GM21619 (cell line): ENCODE measurements at regions not wholly inside any gene's neighbourhood (a gene's known extent, or its start where the extent isn't known, plus 50 kb on each side); places are given as distances from the start of the nearest gene placed in this dataset.
"Not testable (repeated sequence)": the region's sequence is repeated elsewhere in the genome, so short reads cannot be mapped to it uniquely, and the experiment has no call there.

ENCODE experiments used
- ATAC-seq: cut with Tn5 transposase; IDR thresholded peaks from one replicate; pipeline ENCODE4 v1.9.1; 2021; ENCODE audit not compliant: unreplicated experiment

DNA sequence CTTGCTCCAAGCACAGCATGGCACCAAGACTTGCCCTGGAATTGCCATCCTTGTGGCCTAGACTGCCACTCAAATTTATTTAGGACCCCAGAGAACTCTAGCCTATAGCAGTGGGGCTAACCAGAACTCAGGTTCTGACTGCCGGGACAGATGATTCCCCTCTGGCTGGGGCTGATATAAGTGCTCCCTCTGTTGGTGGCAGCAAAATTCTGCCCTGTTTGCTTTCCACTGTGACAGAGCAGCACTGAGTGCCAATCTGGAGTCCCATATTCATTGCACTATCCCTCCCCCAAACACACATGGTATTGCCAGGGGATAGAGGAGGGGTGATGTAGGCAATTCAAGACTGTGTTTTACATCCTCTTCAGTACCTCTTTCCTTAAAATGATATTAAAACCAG is 1081.9 kb downstream of the FAT4 start:
- ATAC-seq, result no peak

DNA sequence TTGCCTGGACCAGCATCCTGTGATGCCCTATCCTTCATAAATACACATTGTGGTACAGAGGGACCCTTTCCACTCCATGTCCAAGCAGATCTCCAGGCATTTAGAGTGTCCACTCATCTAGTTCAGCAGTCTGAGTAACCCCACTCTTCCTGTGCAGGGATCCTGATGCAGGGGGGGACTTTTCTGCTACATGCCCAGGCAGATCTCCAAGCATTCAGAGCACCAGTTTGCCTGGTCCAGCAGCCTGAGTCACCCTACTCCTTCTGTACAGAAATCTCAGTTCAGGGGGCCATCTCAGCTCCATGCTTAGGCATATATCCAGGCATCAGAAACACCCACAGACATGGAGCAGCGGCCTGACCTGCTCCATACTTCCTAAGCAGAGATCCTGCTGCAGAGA is 1089.8 kb downstream of the FAT4 start:
- ATAC-seq, result no peak

DNA sequence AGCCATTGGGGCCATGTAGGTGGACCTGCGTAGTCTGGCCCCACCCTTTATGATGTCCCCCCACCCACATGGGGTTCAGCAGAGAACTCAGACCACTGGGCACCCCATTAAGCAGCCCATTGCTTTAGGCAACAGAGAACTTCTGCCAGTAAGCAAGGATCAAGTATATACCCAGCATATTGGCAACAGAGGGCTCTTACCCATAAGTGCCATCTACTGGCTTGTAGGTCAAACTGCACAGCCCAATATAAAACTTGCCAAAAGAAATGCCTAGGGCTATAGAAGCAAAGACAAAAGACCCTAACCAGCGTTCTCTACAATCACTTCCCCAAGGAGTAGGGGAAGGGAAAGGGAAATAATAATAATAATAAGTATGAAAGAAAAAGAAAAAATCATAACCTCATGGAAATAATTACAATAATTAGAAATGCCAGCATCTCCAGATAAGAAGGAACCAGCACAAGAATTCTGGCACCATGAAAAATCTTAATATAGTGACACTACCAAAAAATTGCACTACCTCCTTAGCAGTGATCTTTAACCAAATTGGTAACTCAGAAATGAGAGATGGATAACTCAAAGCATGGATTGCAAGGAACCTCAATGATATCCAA is 1090.7 kb downstream of the FAT4 start:
- ATAC-seq, result no peak

DNA sequence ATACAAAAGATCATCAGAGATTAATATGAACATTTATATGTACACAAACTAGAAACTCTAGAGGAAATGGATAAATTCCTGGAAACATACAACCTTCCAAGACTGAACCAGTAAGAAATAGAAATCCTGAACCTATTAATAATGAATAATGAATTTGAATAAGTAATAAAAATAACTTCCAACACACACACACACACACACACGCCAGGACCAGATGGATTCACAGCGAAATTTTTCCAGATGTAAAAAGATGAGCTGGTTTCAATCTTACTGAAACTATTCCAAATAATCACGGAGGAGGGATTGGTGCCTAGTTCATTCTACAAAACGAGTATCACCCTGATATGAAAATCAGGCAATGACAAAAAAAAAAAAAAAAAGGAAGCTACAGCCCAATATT is 1095.0 kb downstream of the FAT4 start:
- no peak for ATAC-seq

DNA sequence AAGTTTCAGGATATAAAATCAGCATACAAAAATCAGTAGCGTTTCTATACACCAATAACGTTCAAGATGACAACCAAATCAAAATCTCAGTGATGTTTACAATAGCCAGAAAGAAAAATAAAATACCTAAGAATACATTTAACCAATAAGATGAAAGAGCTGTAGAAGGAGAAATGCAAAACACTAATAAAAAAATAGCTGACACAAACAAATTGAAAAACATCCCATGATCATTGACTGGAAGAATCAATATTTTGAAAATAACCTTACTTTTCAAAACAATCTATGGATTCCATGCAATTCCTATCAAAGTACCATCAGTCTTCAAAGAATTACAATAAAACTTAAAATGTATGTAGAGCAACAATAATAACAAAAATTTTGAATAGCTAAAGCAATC is 1096.3 kb downstream of the FAT4 start:
- ATAC-seq, result no peak

DNA sequence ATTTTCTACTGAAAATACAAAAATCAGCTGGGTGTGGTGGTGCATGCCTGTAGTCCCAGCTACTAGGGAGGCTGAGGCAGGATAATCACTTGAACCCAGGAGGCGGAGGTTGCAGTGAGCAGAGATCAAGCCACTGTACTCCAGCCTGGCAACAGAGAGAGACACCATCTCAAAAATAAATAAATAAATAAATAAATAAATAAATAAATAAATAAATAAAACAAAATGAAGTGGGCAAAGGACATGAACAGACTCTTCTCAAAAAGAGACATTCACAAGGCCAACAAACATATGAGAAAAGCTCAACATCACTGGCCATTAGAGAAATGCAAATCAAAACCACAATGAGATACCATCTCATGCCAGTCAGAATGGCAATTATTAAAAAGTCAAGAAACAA is 1097.6 kb downstream of the FAT4 start:
- ATAC-seq, result not testable (repeated sequence)

DNA sequence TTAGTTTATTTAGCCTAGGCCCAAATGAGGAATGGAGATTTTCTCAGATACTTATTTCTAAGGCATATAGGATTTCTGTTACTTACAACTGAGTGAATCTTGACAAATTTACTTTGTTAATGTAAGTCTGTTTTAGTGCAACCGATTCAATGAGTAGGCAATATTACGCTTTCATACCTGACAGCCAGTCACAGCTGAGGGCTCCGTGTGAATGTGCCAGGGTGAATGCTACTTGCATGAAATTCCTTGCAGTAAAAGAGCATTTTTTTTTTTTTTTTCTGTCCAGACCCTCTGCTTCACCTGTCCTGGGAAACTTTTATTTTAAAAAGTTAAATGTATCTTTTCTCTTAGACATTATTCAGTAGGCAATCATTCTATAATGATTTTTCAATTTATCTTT is 1100.0 kb downstream of the FAT4 start:
- no peak for ATAC-seq

DNA sequence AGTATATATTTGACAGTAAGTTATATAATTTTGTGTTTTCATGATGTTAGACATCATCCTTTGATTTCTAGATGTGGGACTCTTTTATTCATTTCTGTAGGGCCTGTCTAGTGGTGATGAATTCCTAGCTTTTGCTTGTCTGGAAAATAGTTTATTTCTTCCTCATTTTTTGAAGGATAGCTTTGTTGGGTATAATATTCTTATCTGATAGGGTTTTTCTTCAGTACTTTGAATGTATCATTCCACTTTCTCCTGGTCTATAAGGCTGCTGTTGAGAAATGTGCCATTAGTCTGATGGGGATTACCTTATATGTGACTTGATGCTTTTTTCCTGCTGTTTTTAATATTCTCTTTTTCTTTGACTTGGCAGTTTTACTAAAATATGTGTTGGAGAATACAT is 1104.5 kb downstream of the FAT4 start:
- no peak for ATAC-seq

DNA sequence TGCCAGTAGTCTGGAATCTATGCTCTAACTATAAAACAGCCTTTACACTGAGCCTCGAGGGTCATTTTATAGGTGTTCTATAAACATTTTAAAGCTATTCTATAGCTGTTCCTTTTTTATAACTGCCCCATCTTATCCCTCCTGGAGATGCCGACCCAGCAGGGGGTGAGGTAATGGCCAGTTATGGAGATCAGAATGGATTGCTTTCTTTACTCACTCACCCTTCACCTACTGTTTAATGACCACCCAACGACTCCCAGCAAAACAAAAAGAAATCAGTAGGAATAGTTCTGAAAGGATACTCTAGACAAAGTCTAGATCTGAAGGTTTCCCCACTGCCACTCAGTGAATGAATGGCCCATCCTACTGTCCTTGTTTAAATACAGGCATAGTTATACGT is 1113.1 kb downstream of the FAT4 start:
- no peak for ATAC-seq

DNA sequence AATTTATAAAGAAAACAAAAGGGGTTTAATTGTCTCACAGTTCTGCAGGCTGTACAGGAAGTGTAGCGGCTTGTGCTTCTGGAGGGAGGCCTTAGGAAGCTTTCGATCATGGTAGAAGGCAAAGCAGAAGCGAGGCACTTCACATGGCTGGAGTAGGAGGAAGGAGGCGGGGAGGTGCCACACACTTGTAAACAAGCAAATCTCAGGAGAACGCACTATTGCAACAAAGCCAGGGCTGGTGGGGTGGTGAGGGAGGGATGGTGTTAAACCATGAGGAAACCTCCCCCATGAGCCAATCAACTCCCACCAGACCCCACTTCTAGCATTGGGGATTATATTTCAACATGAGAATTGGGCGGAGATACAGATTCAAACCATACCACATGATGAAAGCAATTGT is 1116.3 kb downstream of the FAT4 start:
- ATAC-seq, result no peak

DNA sequence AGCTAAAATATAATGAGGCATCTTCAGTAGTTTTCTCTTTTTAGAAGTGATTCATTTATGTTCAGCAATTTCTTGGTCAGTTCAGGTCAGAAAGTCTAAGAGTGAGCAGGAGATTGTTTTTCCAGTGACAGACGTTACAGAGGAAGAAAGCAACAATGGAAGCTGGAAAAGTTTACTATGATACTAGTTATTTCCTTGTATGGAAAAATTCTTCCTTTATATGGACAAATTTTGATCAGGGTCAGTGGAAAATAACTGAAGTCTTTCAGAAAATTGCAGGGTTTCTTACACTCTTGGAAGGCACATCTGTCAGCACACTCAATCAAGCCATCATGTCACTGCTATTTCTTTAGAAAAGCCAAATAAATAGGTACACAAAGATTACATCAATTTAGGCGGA is 1120.7 kb downstream of the FAT4 start:
- ATAC-seq, result no peak

DNA sequence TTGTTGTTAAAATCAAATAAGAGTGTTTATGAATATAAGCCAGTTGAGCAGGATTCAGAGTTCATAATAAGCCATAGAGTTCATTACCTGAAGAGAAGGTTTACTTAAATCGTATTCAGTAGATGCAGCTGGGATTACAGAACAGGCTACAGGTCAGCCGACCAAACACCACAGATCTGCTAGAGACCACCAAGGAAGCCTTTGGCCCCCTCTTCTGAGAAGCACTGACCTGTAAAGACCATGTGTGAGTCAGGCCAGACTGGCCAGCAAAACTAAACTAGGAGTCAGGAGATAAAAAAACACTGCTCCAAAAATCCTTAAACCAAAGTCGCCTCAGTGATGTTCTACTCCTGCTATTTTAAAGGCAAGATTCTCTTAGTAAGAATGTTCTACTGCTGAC is 1125.5 kb downstream of the FAT4 start:
- no peak for ATAC-seq

DNA sequence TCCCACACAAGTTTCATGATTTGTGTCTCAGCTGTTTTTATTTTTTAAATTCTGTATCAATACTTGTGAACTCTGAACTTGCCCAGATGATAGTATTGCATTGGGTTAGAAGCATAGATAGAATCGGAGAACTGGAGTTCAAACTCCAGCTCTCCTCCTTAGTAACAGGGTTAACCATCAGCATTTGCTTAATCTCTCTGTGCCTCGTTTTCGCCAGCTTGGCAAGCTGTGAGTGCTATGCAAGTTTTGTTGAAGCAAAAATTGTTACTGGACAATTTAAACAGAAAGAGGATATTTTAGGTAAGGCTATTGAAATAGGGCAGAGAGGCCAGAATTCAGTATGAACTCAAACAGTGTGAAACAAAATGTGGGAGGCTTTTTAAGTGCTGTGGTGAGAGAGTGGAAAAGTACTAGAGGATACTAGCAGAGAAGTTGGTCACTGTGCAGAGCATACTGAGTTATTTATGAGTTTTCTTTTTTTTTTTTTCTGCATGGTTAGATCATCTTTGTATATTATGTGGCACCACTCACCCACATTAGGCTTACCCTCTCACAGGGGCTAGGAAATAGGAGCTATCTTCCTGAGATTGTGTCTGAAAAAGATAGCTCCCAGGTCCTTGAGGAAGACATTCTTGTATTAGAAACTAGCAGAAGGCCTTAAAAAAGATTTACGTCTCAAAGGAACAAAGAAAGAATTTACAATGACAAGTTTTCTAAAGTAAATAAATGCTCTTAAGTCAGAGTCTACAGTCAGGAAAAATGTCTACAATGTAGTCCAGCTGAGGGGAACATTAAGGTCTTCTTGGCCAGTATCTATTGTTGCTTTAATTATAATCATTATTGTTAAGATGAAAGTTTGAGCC is 1126.6 kb downstream of the FAT4 start:
- ATAC-seq, result no peak

DNA sequence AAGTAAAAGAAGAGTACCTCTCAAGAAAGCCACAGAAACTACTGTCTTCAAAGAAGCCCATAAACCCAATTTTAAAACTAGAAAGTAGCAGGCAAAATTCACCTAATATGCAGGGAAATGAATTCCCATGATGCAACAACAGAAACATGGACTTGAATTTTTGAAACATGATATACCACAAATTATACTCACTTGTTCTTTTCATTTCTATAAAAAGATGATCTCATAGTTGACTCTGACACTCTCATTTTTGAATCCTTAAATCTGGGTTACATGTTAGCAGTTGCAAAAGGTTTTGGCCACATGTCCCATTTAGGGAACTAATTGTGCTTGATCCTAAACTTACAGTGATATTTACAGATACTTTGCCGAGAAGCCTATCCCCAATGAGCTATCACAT is 1130.8 kb downstream of the FAT4 start:
- ATAC-seq, result no peak

DNA sequence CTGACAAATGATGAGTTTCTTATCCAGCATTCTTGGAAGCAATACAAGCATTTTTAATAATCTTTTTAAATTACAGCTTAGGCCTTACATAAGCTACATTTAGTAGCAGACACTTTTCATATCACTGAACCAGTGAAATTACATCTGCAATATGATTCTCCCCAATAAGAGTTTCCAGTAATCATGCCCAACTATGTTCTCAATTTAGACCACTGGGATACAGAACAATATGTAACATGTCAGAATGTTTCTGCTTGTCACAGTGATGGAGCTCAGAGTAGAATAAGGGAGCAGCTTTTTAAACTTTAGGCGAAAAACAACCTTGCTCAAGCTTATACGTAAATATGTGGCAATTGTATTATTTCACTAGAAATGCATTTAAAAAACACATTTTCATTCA is 1132.2 kb downstream of the FAT4 start:
- ATAC-seq, result no peak

DNA sequence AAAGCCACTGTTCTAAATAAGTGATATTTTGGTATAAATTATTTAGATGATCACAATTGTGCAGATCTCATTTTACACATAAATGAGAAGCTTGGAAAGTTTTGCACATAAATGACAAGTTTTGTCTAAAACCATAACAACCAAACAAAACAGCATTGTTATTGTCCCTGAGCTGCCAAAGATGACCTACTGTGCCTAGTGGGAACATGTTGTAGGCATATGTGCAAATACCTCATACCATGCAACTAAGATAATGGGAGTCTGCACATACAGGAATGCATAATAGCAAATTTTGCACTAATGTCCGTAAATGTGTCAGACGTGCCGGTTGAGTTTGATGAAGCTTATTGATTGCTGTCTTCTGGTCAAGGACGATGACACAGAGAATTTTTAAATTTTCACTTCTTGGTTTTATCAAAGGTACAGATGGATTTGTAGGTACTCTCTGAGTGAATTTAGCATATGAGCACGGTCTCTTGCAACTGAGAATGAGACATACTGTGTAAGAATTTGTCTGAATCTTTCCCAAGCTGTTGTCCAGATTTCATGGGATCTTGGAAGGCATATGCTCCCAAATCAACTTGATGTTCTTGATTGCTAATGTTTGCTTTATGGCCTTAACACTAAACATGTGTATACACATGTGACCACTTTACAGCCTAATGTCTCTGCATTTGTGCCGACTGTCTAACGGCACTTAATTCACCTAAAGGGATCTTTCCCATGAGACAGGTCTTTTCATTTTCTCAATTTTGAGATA is 1133.5 kb downstream of the FAT4 start:
- ATAC-seq, result no peak

DNA sequence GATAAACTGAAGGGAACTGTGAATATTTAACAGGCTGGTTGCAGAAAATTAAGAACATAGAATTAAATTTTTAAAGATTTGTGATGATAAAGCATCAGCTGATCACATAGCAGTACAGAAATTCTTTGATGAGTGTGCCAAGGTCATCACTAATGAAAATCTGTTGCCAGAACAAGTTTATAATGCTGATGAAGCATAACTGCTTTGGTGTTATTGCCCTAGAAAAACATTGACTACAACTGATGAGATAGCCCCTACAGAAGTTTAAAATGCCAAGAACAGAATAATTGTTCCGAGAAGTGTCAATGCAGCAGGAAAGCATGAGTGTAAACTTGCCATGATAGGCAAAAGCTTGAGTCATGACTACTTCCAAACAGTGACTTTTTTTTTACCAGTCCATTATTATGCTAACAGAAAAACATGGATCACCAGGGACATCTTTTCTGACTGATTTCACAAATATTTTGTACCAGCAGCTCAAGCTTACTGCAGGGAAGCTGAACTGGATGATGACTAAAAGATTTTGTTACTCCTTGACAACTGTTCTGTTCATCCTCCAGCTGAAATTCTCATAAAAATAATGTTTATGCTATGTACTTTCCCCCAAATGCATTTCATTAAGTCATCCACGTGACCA is 1136.6 kb downstream of the FAT4 start:
- no peak for ATAC-seq

DNA sequence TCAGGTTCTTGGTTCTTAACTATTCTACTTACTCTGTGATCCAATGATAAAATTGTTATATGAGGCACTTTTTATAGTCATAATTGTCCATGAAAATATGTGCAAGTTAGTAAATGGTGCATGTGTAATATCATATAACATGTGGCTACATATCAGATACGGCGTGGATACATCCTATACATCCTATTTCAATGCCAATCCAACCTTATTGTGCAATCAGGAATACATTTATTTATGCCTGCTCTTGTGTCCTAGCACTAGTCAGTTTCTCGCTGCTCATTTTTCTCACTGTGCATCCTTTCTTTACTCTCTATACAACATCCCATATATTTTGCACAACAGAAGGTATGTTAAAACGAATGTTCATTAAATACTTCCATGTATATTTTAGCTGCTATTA is 1141.1 kb downstream of the FAT4 start:
- no peak for ATAC-seq

DNA sequence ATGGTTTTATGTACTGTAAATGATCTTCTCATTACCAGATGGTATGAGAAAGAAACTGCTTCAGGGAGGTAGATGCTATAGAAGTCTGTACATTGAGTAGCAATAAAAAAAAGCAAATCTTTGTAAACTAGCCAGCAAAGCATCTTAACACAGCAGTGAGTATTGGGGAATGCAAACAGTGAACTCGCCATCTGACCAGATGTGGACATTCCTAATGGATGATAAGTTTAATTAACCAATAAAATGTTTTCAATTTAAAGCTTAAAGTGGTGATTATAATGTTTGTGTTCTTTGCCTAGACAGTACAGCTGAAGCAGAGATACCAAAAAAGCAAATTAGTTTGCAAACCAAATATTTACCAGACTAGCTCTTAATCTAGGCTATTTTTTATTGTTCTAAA is 1144.2 kb downstream of the FAT4 start:
- ATAC-seq, result no peak

DNA sequence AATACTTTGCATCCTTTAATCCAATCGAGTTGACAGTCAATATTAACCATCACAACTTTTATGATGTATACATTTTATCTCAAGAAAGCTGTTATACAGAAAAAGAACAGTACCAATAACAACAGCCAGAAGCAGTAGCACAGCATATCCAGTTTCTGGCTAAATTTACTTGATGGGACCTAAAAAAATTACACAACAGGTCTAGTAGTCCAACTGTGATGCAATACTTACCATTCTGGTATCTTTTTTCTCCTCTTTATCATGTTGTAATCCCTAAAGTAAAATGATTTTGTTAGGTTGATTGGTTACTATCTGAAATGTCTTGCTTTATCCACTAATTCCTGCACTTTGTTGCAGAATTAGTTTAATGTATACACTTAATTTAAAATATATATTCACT is 1150.6 kb downstream of the FAT4 start:
- ATAC-seq, result no peak

DNA sequence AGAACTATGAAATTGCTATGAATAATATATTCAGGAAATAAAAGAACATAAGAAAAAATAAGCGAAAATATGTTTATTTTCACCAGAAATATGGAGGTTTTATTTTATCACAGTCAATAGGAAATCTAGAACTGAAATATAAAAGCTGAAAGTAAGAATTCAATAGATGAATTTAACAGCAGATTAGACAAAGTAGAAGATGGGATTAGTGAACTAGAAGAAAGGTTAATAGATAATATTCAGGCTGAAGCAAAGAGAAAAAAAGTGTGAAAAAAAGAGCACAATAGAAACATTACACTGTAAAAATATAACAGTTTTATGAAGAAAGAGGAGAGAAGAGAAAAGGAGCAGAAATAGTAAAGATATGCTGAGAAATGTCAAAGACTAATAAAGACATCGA is 1152.1 kb downstream of the FAT4 start:
- ATAC-seq, result no peak

DNA sequence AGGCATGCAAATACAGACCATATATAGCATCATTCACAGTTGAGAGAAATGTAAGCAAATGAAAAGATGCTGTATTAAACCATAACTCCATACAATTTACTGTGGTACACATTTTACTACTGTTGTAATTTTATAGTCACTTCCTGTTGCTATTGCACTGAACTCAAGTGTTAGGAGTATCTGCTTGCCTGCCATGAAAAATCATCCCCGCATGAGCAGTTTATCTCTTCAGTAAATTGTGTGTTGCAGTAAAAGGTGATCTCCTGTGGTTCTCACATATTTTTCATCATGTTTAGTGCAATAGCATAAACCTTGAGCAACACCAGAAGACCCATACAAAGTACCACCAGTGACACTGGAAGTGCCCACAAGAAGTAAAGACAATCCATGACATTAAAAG is 1153.4 kb downstream of the FAT4 start:
- ATAC-seq, result no peak
